HEK293T (cell line): ENCODE measurements at regions not wholly inside any gene's neighbourhood (a gene's known extent, or its start where the extent isn't known, plus 50 kb on each side); places are given as distances from the start of the nearest gene placed in this dataset.

ENCODE experiments used
- ARNT ChIP-seq: fragments of 450-650 bp; IDR thresholded peaks from 2 replicates; pipeline ENCODE4 v1.6.1; 2017; ENCODE audit warnings: mild to moderate bottlenecking
- BHLHE40 ChIP-seq: fragments of 450-650 bp; IDR thresholded peaks from 2 replicates; pipeline ENCODE4 v1.6.1; 2016; ENCODE audit warnings: mild to moderate bottlenecking, moderate library complexity, borderline replicate concordance
- CTBP1 ChIP-seq: fragments of 450-650 bp; IDR thresholded peaks from 2 replicates; pipeline ENCODE4 v1.6.1; 2016; ENCODE audit warnings: borderline replicate concordance
- ELF4 ChIP-seq: fragments of 450-650 bp; IDR thresholded peaks from 2 replicates; pipeline ENCODE4 v1.6.1; 2017; ENCODE audit warnings: antibody characterized with exemption
- FOXK2 ChIP-seq: fragments of 450-650 bp; IDR thresholded peaks from 2 replicates; pipeline ENCODE4 v1.6.1; 2016; ENCODE audit warnings: mild to moderate bottlenecking
- FOXM1 ChIP-seq: fragments of 450-650 bp; IDR thresholded peaks from 2 replicates; pipeline ENCODE4 v1.6.1; 2017; ENCODE audit warnings: mild to moderate bottlenecking, borderline replicate concordance
- HDGF ChIP-seq: fragments of 450-650 bp; IDR thresholded peaks from 2 replicates; pipeline ENCODE4 v1.6.1; 2017; ENCODE audit warnings: antibody characterized with exemption, borderline replicate concordance
- L3MBTL2 ChIP-seq: fragments of 450-650 bp; conservative IDR thresholded peaks from 2 replicates; pipeline ENCODE4 v1.6.1; 2016; ENCODE audit warnings: mild to moderate bottlenecking
- LEF1 ChIP-seq: fragments of 450-650 bp; IDR thresholded peaks from 2 replicates; pipeline ENCODE4 v1.6.1; 2017; ENCODE audit warnings: mild to moderate bottlenecking, borderline replicate concordance
- SP1 ChIP-seq: fragments of 450-650 bp; IDR thresholded peaks from 2 replicates; pipeline ENCODE4 v1.6.1; 2017
- SUZ12 ChIP-seq: fragments of 450-650 bp; IDR thresholded peaks from 2 replicates; pipeline ENCODE4 v1.6.1; 2016; ENCODE audit warnings: mild to moderate bottlenecking
- TARDBP ChIP-seq: fragments of 450-650 bp; IDR thresholded peaks from 2 replicates; pipeline ENCODE4 v1.6.1; 2016
- TF ChIP-seq, protein P1 (sequence below): fragments of 450-650 bp; IDR thresholded peaks from 2 replicates; pipeline ENCODE4 v1.6.1; 2016

DNA sequence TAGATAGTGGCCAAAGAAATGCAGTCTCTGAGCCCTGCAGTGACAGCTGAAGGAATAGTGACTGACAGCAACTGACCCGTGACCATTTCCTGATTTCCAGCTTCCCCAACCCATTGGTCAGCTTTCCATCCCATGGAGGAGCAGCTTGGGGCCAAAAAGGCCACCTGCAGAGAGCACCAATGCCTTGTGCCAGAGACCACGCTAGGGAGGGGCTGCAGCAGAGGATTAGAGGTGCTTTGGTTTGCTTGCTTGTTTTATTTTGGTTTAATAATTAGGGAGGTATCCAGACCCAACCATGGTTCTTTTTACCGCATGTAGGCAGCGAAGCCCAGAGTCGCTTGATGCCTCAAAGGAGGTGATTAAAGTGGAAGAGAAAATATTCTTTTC, 61.3 kb upstream of the SIAH1 start:
- TF ChIP-seq BHLHE40 (no peak), HDGF (no peak), CTBP1 (no peak), FOXM1 (no peak), TARDBP (no peak), FOXK2 (no peak), LEF1 (no peak), L3MBTL2 (no peak), SUZ12 (no peak), ARNT (no peak), SP1 (no peak), ELF4 (no peak)
- TF ChIP-seq, protein P1, sequence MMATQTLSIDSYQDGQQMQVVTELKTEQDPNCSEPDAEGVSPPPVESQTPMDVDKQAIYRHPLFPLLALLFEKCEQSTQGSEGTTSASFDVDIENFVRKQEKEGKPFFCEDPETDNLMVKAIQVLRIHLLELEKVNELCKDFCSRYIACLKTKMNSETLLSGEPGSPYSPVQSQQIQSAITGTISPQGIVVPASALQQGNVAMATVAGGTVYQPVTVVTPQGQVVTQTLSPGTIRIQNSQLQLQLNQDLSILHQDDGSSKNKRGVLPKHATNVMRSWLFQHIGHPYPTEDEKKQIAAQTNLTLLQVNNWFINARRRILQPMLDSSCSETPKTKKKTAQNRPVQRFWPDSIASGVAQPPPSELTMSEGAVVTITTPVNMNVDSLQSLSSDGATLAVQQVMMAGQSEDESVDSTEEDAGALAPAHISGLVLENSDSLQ = no peak
